ENCODE measurements at regions not wholly inside any gene's neighbourhood (a gene's known extent, or its start where the extent isn't known, plus 50 kb on each side); places are given as distances from the start of the nearest gene placed in this dataset.

DNA sequence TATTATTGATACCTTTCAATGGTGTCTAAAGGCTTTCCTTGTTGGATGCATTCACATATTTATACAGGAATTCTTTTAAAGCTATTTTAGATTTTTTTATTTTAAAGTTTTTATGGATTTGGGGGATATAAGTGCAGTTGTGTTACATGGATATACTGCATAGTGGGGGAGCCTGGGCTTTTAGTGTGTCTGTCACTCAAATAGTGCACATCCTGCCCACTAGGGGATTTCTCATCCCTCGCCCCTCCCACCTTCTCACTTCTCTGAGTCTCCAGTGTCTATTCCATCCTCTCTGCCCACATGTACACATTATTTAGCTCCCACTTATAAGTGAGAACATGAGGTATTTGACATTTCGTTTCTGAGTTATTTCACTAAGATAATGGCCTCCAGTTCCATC lies 154.0 kb upstream of the MKI67 start:
- no peak for TF ChIP-seq ZBTB33 (IDR thresholded peaks at IDR 0.05)
- TF ChIP-seq, protein P1, sequence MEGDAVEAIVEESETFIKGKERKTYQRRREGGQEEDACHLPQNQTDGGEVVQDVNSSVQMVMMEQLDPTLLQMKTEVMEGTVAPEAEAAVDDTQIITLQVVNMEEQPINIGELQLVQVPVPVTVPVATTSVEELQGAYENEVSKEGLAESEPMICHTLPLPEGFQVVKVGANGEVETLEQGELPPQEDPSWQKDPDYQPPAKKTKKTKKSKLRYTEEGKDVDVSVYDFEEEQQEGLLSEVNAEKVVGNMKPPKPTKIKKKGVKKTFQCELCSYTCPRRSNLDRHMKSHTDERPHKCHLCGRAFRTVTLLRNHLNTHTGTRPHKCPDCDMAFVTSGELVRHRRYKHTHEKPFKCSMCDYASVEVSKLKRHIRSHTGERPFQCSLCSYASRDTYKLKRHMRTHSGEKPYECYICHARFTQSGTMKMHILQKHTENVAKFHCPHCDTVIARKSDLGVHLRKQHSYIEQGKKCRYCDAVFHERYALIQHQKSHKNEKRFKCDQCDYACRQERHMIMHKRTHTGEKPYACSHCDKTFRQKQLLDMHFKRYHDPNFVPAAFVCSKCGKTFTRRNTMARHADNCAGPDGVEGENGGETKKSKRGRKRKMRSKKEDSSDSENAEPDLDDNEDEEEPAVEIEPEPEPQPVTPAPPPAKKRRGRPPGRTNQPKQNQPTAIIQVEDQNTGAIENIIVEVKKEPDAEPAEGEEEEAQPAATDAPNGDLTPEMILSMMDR (IDR thresholded peaks at IDR 0.05; ENCODE audit: low read depth, low read length, missing input control), result no peak
- no peak for TF ChIP-seq TAF1 (conservative IDR thresholded peaks at IDR 0.05)
- no peak for TF ChIP-seq JUND (IDR thresholded peaks at IDR 0.05)
- TF ChIP-seq SP1 (IDR thresholded peaks at IDR 0.05), result no peak
- no peak for TF ChIP-seq REST (IDR thresholded peaks at IDR 0.05)
- TF ChIP-seq FOXA1 (IDR thresholded peaks at IDR 0.05), result no peak
- TF ChIP-seq RAD21 (IDR thresholded peaks at IDR 0.05), result no peak
- no peak for TF ChIP-seq YY1 (IDR thresholded peaks at IDR 0.05)
- no peak for TF ChIP-seq GABPA (IDR thresholded peaks at IDR 0.05 in 1 of 2, conservative IDR thresholded peaks at IDR 0.05 in 1 of 2)
- no peak for TF ChIP-seq HNF4A (conservative IDR thresholded peaks at IDR 0.05)

All from liver (tissue), 3 donors.